ENCODE measurements at regions not wholly inside any gene's neighbourhood (a gene's known extent, or its start where the extent isn't known, plus 50 kb on each side); places are given as distances from the start of the nearest gene placed in this dataset.

DNA sequence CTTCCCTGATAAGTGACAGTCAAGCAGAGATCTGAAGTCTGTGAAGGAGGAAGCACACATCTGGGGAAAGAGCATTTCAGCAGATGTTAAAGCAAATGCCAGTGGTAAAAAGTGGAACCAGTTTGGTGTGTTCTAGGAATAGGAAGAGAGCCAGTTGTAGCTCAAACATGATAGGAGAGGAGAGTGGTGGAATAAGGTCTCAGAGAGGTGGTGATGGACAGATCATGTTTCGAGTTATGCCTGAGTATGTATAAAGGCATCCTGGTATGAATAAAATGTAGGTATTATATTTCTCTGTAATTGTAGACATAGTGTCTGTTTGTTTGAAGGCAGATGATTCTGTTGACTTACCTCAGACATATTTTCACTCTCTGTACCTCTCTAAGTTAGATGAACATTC lies 89.1 kb downstream of the LARP7 start:
- TF ChIP-seq POLR2AphosphoS5 (IDR thresholded peaks at IDR 0.05) (no peak), REST (IDR thresholded peaks at IDR 0.05; ENCODE audit: borderline replicate concordance) (no peak), TAF1 (IDR thresholded peaks at IDR 0.05; ENCODE audit: low read depth) (no peak), RAD21 (conservative IDR thresholded peaks at IDR 0.05) (no peak), EP300 (conservative IDR thresholded peaks at IDR 0.05; ENCODE audit: poor library complexity, severe bottlenecking) (no peak)
- TF ChIP-seq, protein P1, sequence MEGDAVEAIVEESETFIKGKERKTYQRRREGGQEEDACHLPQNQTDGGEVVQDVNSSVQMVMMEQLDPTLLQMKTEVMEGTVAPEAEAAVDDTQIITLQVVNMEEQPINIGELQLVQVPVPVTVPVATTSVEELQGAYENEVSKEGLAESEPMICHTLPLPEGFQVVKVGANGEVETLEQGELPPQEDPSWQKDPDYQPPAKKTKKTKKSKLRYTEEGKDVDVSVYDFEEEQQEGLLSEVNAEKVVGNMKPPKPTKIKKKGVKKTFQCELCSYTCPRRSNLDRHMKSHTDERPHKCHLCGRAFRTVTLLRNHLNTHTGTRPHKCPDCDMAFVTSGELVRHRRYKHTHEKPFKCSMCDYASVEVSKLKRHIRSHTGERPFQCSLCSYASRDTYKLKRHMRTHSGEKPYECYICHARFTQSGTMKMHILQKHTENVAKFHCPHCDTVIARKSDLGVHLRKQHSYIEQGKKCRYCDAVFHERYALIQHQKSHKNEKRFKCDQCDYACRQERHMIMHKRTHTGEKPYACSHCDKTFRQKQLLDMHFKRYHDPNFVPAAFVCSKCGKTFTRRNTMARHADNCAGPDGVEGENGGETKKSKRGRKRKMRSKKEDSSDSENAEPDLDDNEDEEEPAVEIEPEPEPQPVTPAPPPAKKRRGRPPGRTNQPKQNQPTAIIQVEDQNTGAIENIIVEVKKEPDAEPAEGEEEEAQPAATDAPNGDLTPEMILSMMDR (IDR thresholded peaks at IDR 0.05; ENCODE audit: poor library complexity, severe bottlenecking): no peak

All from neural cell (in vitro differentiated cells).